KMS-11 (cell line): ENCODE measurements at regions not wholly inside any gene's neighbourhood (a gene's known extent, or its start where the extent isn't known, plus 50 kb on each side); places are given as distances from the start of the nearest gene placed in this dataset.

Source experiments
- H2AFZ ChIP-seq: fragments of 200-600 bp; sonication (generic); 2 replicates; pipeline ENCODE4 v1.6.1; 2016; ENCODE audit warnings: antibody characterized with exemption, mixed run types, low read depth
- H3K27ac ChIP-seq: fragments of 200-600 bp; sonication (generic); 2 replicates; pipeline ENCODE4 v1.6.1; 2016; ENCODE audit warnings: mild to moderate bottlenecking, mixed run types
- H3K27me3 ChIP-seq: fragments of 200-600 bp; sonication (generic); 2 replicates; pipeline ENCODE4 v1.6.1; 2017; ENCODE audit warnings: mild to moderate bottlenecking, low read depth, mixed run types, moderate library complexity; ENCODE audit not compliant: insufficient read depth
- H3K36me3 ChIP-seq: fragments of 200-600 bp; sonication (generic); 2 replicates; pipeline ENCODE4 v1.6.1; 2017; ENCODE audit warnings: mild to moderate bottlenecking, mixed run types; ENCODE audit not compliant: insufficient read depth
- H3K4me1 ChIP-seq: fragments of 200-600 bp; sonication (generic); 2 replicates; pipeline ENCODE4 v1.6.1; 2016; ENCODE audit warnings: mild to moderate bottlenecking, low read depth, mixed run types; ENCODE audit not compliant: poor library complexity, severe bottlenecking
- H3K4me2 ChIP-seq: fragments of 200-600 bp; sonication (generic); 2 replicates; pipeline ENCODE4 v1.7.0; 2016; ENCODE audit warnings: mild to moderate bottlenecking, mixed run types
- H3K4me3 ChIP-seq: fragments of 200-600 bp; sonication (generic); IDR thresholded peaks from 2 replicates; pipeline ENCODE4 v1.6.1; 2017; ENCODE audit warnings: low read depth, low read length, mixed read lengths; ENCODE audit not compliant: insufficient read depth
- H3K79me2 ChIP-seq: fragments of 200-600 bp; sonication (generic); 2 replicates; pipeline ENCODE4 v1.6.1; 2016; ENCODE audit warnings: low read depth, mixed run types; ENCODE audit not compliant: insufficient read depth
- H3K9ac ChIP-seq: fragments of 200-600 bp; sonication (generic); 2 replicates; pipeline ENCODE4 v1.6.1; 2016; ENCODE audit warnings: mild to moderate bottlenecking, mixed run types
- H4K20me1 ChIP-seq: fragments of 200-600 bp; sonication (generic); 2 replicates; pipeline ENCODE4 v1.6.1; 2016; ENCODE audit warnings: mild to moderate bottlenecking, mixed run types; ENCODE audit not compliant: insufficient read depth
- CTCF ChIP-seq: fragments of 200-600 bp; sonication (generic); conservative IDR thresholded peaks from 2 replicates; pipeline ENCODE4 v1.6.1; 2017; ENCODE audit warnings: low read depth, mild to moderate bottlenecking, antibody characterized with exemption, low read length, moderate library complexity, mixed read lengths

- H3K9ac ChIP-seq, result no peak overlapping the region
- no peaks in the 10 kb centered on the region for H4K20me1 ChIP-seq
- H3K36me3 ChIP-seq, result no peaks in the 10 kb centered on the region
- no peaks in the 10 kb centered on the region for H3K79me2 ChIP-seq
- no peak overlapping the region for H3K27ac ChIP-seq
- no peak for TF ChIP-seq CTCF
- no peak overlapping the region for H3K4me3 ChIP-seq
- H2AFZ ChIP-seq, result no peak overlapping the region
- H3K27me3 ChIP-seq, result no peaks in the 10 kb centered on the region
- H3K4me2 ChIP-seq, result no peak overlapping the region
- no peaks in the 10 kb centered on the region for H3K4me1 ChIP-seq
Observed at GRCh38 chr2:78654941-78655340, 370.6 kb upstream of the REG3G start.

GRCh38 chr2:78676921-78677696, 348.4 kb upstream of the REG3G start:
- H3K4me2 ChIP-seq, result no peak overlapping the region
- no peak for TF ChIP-seq CTCF
- no peaks in the 10 kb centered on the region for H3K4me1 ChIP-seq
- no peaks in the 10 kb centered on the region for H3K36me3 ChIP-seq
- no peaks in the 10 kb centered on the region for H3K27me3 ChIP-seq
- no peak overlapping the region for H3K9ac ChIP-seq
- H2AFZ ChIP-seq, result peak overlapping the region; percentile 28; the same call in 1 of the 2 replicates
- H3K27ac ChIP-seq, result no peak overlapping the region
- H3K79me2 ChIP-seq, result no peaks in the 10 kb centered on the region
- H4K20me1 ChIP-seq, result no peaks in the 10 kb centered on the region
- H3K4me3 ChIP-seq, result no peak overlapping the region

- H2AFZ ChIP-seq, result no peak overlapping the region
- TF ChIP-seq CTCF, result no peak
- no peak overlapping the region for H3K4me3 ChIP-seq
- H3K36me3 ChIP-seq, result no peaks in the 10 kb centered on the region
- no peak overlapping the region for H3K4me2 ChIP-seq
- H4K20me1 ChIP-seq, result no peaks in the 10 kb centered on the region
- no peaks in the 10 kb centered on the region for H3K27me3 ChIP-seq
- H3K27ac ChIP-seq, result no peak overlapping the region
- H3K9ac ChIP-seq, result no peak overlapping the region
- H3K4me1 ChIP-seq, result no peaks in the 10 kb centered on the region
- no peaks in the 10 kb centered on the region for H3K79me2 ChIP-seq
Observed at GRCh38 chr2:78677774-78678173, 347.7 kb upstream of the REG3G start.

GRCh38 chr2:78681386-78681785, 344.1 kb upstream of the REG3G start:
- H3K36me3 ChIP-seq, result no peaks in the 10 kb centered on the region
- H3K9ac ChIP-seq, result no peak overlapping the region
- no peaks in the 10 kb centered on the region for H3K4me1 ChIP-seq
- H2AFZ ChIP-seq, result no peak overlapping the region
- no peaks in the 10 kb centered on the region for H3K27me3 ChIP-seq
- no peak overlapping the region for H3K4me3 ChIP-seq
- H3K79me2 ChIP-seq, result no peaks in the 10 kb centered on the region
- TF ChIP-seq CTCF, result no peak
- H4K20me1 ChIP-seq, result no peaks in the 10 kb centered on the region
- H3K4me2 ChIP-seq, result no peak overlapping the region
- H3K27ac ChIP-seq, result no peak overlapping the region
